ENCODE measurements at regions not wholly inside any gene's neighbourhood (a gene's known extent, or its start where the extent isn't known, plus 50 kb on each side); places are given as distances from the start of the nearest gene placed in this dataset.
"Not testable (repeated sequence)": the region's sequence is repeated elsewhere in the genome, so short reads cannot be mapped to it uniquely, and the experiment has no call there.

- in situ Hi-C loops (cut with MboI; ENCODE audit: low pct_unique_long_range_greater_than_20kb, low sequenced_read_pairs); DNase-seq: not testable (repeated sequence)
Observed at GRCh38 chr6:144676310-144676709, 391.2 kb downstream of the UTRN start.

GRCh38 chr6:144677263-144677662 lies 392.1 kb downstream of the UTRN start:
- in situ Hi-C loops (cut with MboI; ENCODE audit: low pct_unique_long_range_greater_than_20kb, low sequenced_read_pairs); DNase-seq: not testable (repeated sequence)

- in situ Hi-C loops (cut with MboI; ENCODE audit: low pct_unique_long_range_greater_than_20kb, low sequenced_read_pairs), result no loop called here
Observed at GRCh38 chr6:144678844-144679243, 393.7 kb downstream of the UTRN start.

GRCh38 chr6:144681334-144681733 lies 396.2 kb downstream of the UTRN start:
- in situ Hi-C loops (cut with MboI; ENCODE audit: low pct_unique_long_range_greater_than_20kb, low sequenced_read_pairs), result no loop called here
- DNase-seq, result peak; percentile 32

More at GRCh38 chr6:144678844-144679243, 393.7 kb downstream of the UTRN start:
- DNase-seq, result no peak

GRCh38 chr6:144683216-144684070 lies 398.3 kb downstream of the UTRN start:
- in situ Hi-C loops (cut with MboI; ENCODE audit: low pct_unique_long_range_greater_than_20kb, low sequenced_read_pairs), result no loop called here
- DNase-seq, result no peak

- in situ Hi-C loops (cut with MboI; ENCODE audit: low pct_unique_long_range_greater_than_20kb, low sequenced_read_pairs), result no loop called here
Observed at GRCh38 chr6:144688713-144689112, 403.6 kb downstream of the UTRN start.

GRCh38 chr6:144689503-144690040 lies 404.4 kb downstream of the UTRN start:
- in situ Hi-C loops (cut with MboI; ENCODE audit: low pct_unique_long_range_greater_than_20kb, low sequenced_read_pairs), result no loop called here
- DNase-seq, result no peak

More at GRCh38 chr6:144688713-144689112, 403.6 kb downstream of the UTRN start:
- DNase-seq, result no peak

GRCh38 chr6:144690133-144690532 lies 405.0 kb downstream of the UTRN start:
- in situ Hi-C loops (cut with MboI; ENCODE audit: low pct_unique_long_range_greater_than_20kb, low sequenced_read_pairs), result no loop called here

GRCh38 chr6:144690666-144691065 lies 405.5 kb downstream of the UTRN start:
- in situ Hi-C loops (cut with MboI; ENCODE audit: low pct_unique_long_range_greater_than_20kb, low sequenced_read_pairs), result no loop called here
- no peak for DNase-seq

More at GRCh38 chr6:144690133-144690532, 405.0 kb downstream of the UTRN start:
- DNase-seq, result no peak

- DNase-seq; in situ Hi-C loops (cut with MboI; ENCODE audit: low pct_unique_long_range_greater_than_20kb, low sequenced_read_pairs): not testable (repeated sequence)
Observed at GRCh38 chr6:144692050-144692449, 406.9 kb downstream of the UTRN start.

GRCh38 chr6:144695858-144696533 lies 410.9 kb downstream of the UTRN start:
- in situ Hi-C loops (cut with MboI; ENCODE audit: low pct_unique_long_range_greater_than_20kb, low sequenced_read_pairs), result no loop called here

GRCh38 chr6:144696610-144697368 lies 411.7 kb downstream of the UTRN start:
- no peak for DNase-seq
- in situ Hi-C loops (cut with MboI; ENCODE audit: low pct_unique_long_range_greater_than_20kb, low sequenced_read_pairs), result no loop called here

More at GRCh38 chr6:144695858-144696533, 410.9 kb downstream of the UTRN start:
- no peak for DNase-seq

GRCh38 chr6:144697369-144697760 lies 412.2 kb downstream of the UTRN start:
- in situ Hi-C loops (cut with MboI; ENCODE audit: low pct_unique_long_range_greater_than_20kb, low sequenced_read_pairs), result no loop called here
- no peak for DNase-seq

- in situ Hi-C loops (cut with MboI; ENCODE audit: low pct_unique_long_range_greater_than_20kb, low sequenced_read_pairs), result no loop called here
- no peak for DNase-seq
Observed at GRCh38 chr6:144697801-144698200, 412.7 kb downstream of the UTRN start.

GRCh38 chr6:144702781-144703180 lies 417.6 kb downstream of the UTRN start:
- no peak for DNase-seq
- in situ Hi-C loops (cut with MboI; ENCODE audit: low pct_unique_long_range_greater_than_20kb, low sequenced_read_pairs), result no loop called here

- no peak for DNase-seq
- in situ Hi-C loops (cut with MboI; ENCODE audit: low pct_unique_long_range_greater_than_20kb, low sequenced_read_pairs), result no loop called here
Observed at GRCh38 chr6:144710207-144710606, 425.1 kb downstream of the UTRN start.

GRCh38 chr6:144711661-144712060 lies 426.5 kb downstream of the UTRN start:
- in situ Hi-C loops (cut with MboI; ENCODE audit: low pct_unique_long_range_greater_than_20kb, low sequenced_read_pairs), result no loop called here
- DNase-seq, result no peak

- in situ Hi-C loops (cut with MboI; ENCODE audit: low pct_unique_long_range_greater_than_20kb, low sequenced_read_pairs), result no loop called here
- no peak for DNase-seq
Observed at GRCh38 chr6:144712541-144712940, 427.4 kb downstream of the UTRN start.

GRCh38 chr6:144714021-144714712 lies 429.0 kb downstream of the UTRN start:
- in situ Hi-C loops (cut with MboI; ENCODE audit: low pct_unique_long_range_greater_than_20kb, low sequenced_read_pairs), result no loop called here
- no peak for DNase-seq
